Esophagus squamous epithelium (tissue), 4 donors: ENCODE measurements at regions not wholly inside any gene's neighbourhood (a gene's known extent, or its start where the extent isn't known, plus 50 kb on each side); places are given as distances from the start of the nearest gene placed in this dataset.

Experiments used
- POLR2A ChIP-seq, 4 donors: fragments of 450-650 bp; IDR thresholded peaks; one replicate each; pipeline ENCODE4 v1.6.1; 2017; ENCODE audit warnings: antibody characterized with exemption in 4 of 4, mild to moderate bottlenecking in 4 of 4, moderate library complexity in 3 of 4
- TF ChIP-seq, protein P1 (sequence below), 6 experiments: fragments of 450-650 bp in 4 of 6; fragments of 200-600 bp in 2 of 6; sonication (generic) in 2 of 6; IDR thresholded peaks; one replicate each; pipeline ENCODE4 v1.5.1; 2016 to 2019; ENCODE audit warnings: antibody characterized with exemption in 6 of 6, mild to moderate bottlenecking in 4 of 6, moderate library complexity in 4 of 6

DNA sequence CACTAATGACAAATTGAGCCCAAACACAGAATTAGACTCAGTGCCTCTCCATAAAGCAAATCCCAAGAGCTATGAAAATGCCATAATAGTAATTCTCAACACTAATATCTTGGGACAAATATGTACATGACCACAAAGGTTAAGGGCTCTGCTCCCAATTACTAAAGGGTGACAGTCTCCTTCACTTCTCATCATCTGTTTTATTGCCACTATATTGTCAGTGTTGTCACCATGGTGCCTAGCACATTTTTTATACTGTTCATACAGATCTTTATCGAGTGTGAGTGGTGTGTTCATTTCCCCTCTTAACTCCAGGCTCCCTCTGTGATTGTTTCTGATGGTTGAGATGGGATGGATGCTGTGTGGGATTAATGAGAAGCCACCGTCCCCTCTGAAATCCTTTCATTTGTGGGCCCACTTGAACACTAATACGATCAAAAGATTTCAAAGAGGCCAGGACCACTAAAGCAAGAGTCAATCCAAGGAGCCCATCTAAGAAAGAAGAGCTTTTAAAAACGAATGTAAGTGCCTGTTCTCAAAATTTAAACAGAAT, 277.7 kb downstream of the GXYLT1 start:
- TF ChIP-seq POLR2A (IDR thresholded peaks at IDR 0.05): no peak
- TF ChIP-seq, protein P1, sequence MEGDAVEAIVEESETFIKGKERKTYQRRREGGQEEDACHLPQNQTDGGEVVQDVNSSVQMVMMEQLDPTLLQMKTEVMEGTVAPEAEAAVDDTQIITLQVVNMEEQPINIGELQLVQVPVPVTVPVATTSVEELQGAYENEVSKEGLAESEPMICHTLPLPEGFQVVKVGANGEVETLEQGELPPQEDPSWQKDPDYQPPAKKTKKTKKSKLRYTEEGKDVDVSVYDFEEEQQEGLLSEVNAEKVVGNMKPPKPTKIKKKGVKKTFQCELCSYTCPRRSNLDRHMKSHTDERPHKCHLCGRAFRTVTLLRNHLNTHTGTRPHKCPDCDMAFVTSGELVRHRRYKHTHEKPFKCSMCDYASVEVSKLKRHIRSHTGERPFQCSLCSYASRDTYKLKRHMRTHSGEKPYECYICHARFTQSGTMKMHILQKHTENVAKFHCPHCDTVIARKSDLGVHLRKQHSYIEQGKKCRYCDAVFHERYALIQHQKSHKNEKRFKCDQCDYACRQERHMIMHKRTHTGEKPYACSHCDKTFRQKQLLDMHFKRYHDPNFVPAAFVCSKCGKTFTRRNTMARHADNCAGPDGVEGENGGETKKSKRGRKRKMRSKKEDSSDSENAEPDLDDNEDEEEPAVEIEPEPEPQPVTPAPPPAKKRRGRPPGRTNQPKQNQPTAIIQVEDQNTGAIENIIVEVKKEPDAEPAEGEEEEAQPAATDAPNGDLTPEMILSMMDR (IDR thresholded peaks at IDR 0.05): no peak
